Calu3 (cell line): ENCODE measurements at regions not wholly inside any gene's neighbourhood (a gene's known extent, or its start where the extent isn't known, plus 50 kb on each side); places are given as distances from the start of the nearest gene placed in this dataset.

Experiments
- BruUV-seq: library from RNA; stranded (reverse); fragments of 400-500 nt; replicated peaks from 2 replicates; lab custom pipeline; 2021; lab: Mats Ljungman, UMichigan
- CTCF ChIA-PET: fragments of 300-600 bp; sonication (Branson Sonifier 250); formaldehyde crosslinking; loops from one replicate; lab custom pipeline; 2022; ENCODE audit warnings: antibody characterized with exemption; lab: Charles Lee
- DNase-seq: peaks from one replicate; pipeline ENCODE4 v3.0.0; 2022
- H3K27ac Mint-ChIP-seq: one replicate; pipeline ENCODE4 v1.8.0; 2022; ENCODE audit warnings: mixed read lengths; ENCODE audit not compliant: unreplicated experiment
- H3K27me3 Mint-ChIP-seq: one replicate; pipeline ENCODE4 v1.8.0; 2022; ENCODE audit warnings: mixed read lengths; ENCODE audit not compliant: unreplicated experiment
- H3K36me3 Mint-ChIP-seq: one replicate; pipeline ENCODE4 v1.8.0; 2022; ENCODE audit warnings: mild to moderate bottlenecking, moderate library complexity, mixed read lengths; ENCODE audit not compliant: insufficient read depth, unreplicated experiment
- H3K4me1 Mint-ChIP-seq: one replicate; pipeline ENCODE4 v1.8.0; 2022; ENCODE audit warnings: mild to moderate bottlenecking, low read depth, mixed read lengths; ENCODE audit not compliant: unreplicated experiment
- H3K4me3 Mint-ChIP-seq: one replicate; pipeline ENCODE4 v1.8.0; 2022; ENCODE audit warnings: mild to moderate bottlenecking, low read depth, moderate library complexity, mixed read lengths; ENCODE audit not compliant: unreplicated experiment
- H3K9me3 Mint-ChIP-seq: one replicate; pipeline ENCODE4 v1.8.0; 2022; ENCODE audit warnings: low read depth, mixed read lengths; ENCODE audit not compliant: unreplicated experiment
- intact Hi-C: fragments of 100-400 bp; cut with micrococcal nuclease; formaldehyde crosslinking; loops from one replicate; pipeline ENCODE4 v1.10.0; 2022; ENCODE audit not compliant: unreplicated experiment
- TF ChIP-seq, protein P1 (sequence below): fragments of 200-600 bp; IDR thresholded peaks from one replicate; pipeline ENCODE4 v1.8.0; 2022; ENCODE audit warnings: antibody characterized with exemption; ENCODE audit not compliant: unreplicated experiment

DNA sequence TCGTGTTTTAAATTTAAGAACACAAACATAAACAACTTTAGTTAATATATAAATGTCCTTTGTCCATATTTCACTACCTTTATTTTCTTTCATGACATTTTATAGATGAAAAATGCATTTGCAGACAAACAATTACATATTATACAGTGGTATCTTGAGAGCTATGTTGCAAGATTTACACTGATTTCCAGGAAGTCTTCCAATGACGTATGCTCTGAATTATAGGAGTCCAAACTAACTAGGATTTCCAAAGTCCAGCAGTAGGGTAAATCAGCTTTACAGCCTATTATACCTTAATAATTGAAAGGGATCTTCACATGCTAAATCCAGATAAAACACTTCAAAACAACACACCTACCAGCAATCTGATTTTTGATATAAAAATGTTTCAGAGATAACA, 69.4 kb downstream of the HYCC1 start:
- Mint-ChIP-seq H3K4me1 (no peaks in the 10 kb centered on the region), H3K4me3 (no peak overlapping the region), H3K27ac (no peak overlapping the region), H3K36me3 (no peaks in the 10 kb centered on the region), H3K27me3 (no peaks in the 10 kb centered on the region), H3K9me3 (no peaks in the 10 kb centered on the region)
- DNase-seq: no peak
- intact Hi-C loops: no loop called here
- BruUV-seq: no TSS peak
- TF ChIP-seq, protein P1, sequence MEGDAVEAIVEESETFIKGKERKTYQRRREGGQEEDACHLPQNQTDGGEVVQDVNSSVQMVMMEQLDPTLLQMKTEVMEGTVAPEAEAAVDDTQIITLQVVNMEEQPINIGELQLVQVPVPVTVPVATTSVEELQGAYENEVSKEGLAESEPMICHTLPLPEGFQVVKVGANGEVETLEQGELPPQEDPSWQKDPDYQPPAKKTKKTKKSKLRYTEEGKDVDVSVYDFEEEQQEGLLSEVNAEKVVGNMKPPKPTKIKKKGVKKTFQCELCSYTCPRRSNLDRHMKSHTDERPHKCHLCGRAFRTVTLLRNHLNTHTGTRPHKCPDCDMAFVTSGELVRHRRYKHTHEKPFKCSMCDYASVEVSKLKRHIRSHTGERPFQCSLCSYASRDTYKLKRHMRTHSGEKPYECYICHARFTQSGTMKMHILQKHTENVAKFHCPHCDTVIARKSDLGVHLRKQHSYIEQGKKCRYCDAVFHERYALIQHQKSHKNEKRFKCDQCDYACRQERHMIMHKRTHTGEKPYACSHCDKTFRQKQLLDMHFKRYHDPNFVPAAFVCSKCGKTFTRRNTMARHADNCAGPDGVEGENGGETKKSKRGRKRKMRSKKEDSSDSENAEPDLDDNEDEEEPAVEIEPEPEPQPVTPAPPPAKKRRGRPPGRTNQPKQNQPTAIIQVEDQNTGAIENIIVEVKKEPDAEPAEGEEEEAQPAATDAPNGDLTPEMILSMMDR: no peak
- CTCF ChIA-PET: no interaction called here

- no peaks in the 10 kb centered on the region for H3K36me3 Mint-ChIP-seq
- H3K27me3 Mint-ChIP-seq: no peaks in the 10 kb centered on the region
- H3K27ac Mint-ChIP-seq: no peak overlapping the region
- no peaks in the 10 kb centered on the region for H3K4me1 Mint-ChIP-seq
- no TSS peak for BruUV-seq
- no peak overlapping the region for H3K4me3 Mint-ChIP-seq
- TF ChIP-seq, protein P1: no peak
- intact Hi-C loops: no loop called here
- CTCF ChIA-PET: no interaction called here
- no peak for DNase-seq
- H3K9me3 Mint-ChIP-seq: no peaks in the 10 kb centered on the region
Measured at GRCh38 chr7:22944022-22944421, 69.9 kb downstream of the HYCC1 start.

GRCh38 chr7:22942191-22942590, 71.7 kb downstream of the HYCC1 start:
- Mint-ChIP-seq H3K4me1 (no peaks in the 10 kb centered on the region), H3K27ac (no peak overlapping the region), H3K27me3 (no peaks in the 10 kb centered on the region), H3K4me3 (no peak overlapping the region), H3K9me3 (no peaks in the 10 kb centered on the region), H3K36me3 (no peaks in the 10 kb centered on the region)
- CTCF ChIA-PET: no interaction called here
- intact Hi-C loops: no loop called here
- TF ChIP-seq, protein P1: no peak
- no peak for DNase-seq
- BruUV-seq: no TSS peak

- Mint-ChIP-seq H3K4me1 (no peaks in the 10 kb centered on the region), H3K36me3 (no peaks in the 10 kb centered on the region), H3K27me3 (no peaks in the 10 kb centered on the region), H3K9me3 (no peaks in the 10 kb centered on the region), H3K27ac (no peak overlapping the region), H3K4me3 (no peak overlapping the region)
- DNase-seq: no peak
- TF ChIP-seq, protein P1: no peak
- no TSS peak for BruUV-seq
- intact Hi-C loops: no loop called here
- CTCF ChIA-PET: no interaction called here
Measured at GRCh38 chr7:22939842-22940241, 74.1 kb downstream of the HYCC1 start.
